Spinal cord (tissue), 9 donors: ENCODE measurements at regions not wholly inside any gene's neighbourhood (a gene's known extent, or its start where the extent isn't known, plus 50 kb on each side); places are given as distances from the start of the nearest gene placed in this dataset.
"Not testable (repeated sequence)": the region's sequence is repeated elsewhere in the genome, so short reads cannot be mapped to it uniquely, and the experiment has no call there.

Source experiments
- DNase-seq, 6 donors: peaks; one replicate each; pipeline versions ENCODE4 v3.0.0 to v3.0.0-alpha.2; 2013 to 2015; ENCODE audit warnings: low spot score in 6 of 6, low read depth in 4 of 6
- H3K27ac ChIP-seq: one replicate; pipeline ENCODE4 v1.5.1; 2013; ENCODE audit warnings: low read depth, low read length, control low read depth
- H3K27me3 ChIP-seq: one replicate; pipeline ENCODE4 v1.6.1; 2013; ENCODE audit warnings: low read length; ENCODE audit not compliant: control insufficient read depth, insufficient read depth
- H3K36me3 ChIP-seq: one replicate; pipeline ENCODE4 v1.6.1; 2013; ENCODE audit warnings: low read length; ENCODE audit not compliant: control insufficient read depth, insufficient read depth
- H3K4me1 ChIP-seq: one replicate; pipeline ENCODE4 v1.6.1; 2013; ENCODE audit warnings: low read length; ENCODE audit not compliant: control insufficient read depth, insufficient read depth
- H3K4me3 ChIP-seq: one replicate; pipeline ENCODE4 v1.5.1; 2013; ENCODE audit warnings: low read depth, low read length, control low read depth
- H3K9me3 ChIP-seq: one replicate; pipeline ENCODE4 v1.6.1; 2013; ENCODE audit warnings: low read length; ENCODE audit not compliant: control insufficient read depth, insufficient read depth
- WGBS: methylation state at CpG from one replicate; pipeline ENCODE4 v1.1.5; 2013; ENCODE audit warnings: missing lambda C conversion rate; ENCODE audit not compliant: insufficient coverage; 5-methylcytosine and 5-hydroxymethylcytosine counted together
- donor health status: healthy.

DNA sequence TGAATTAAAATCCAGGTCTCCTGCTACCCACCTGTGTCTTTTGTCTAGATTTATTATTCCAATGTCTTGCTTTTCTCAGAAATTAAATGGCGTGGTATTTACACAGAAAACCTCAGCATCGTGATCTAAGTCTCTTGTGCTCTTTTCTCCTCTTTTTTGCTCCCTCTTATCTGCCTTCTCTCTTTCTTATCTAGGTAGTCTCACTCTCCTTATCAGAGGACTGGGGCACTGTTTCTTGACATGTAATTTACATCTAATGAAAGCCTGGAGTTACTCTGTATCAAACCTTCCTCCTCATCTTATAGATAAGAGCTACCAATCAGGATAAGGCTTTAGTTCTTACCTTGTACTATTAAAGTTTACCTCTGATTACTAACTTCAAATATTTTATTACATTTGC lies 933.8 kb downstream of the TLE1 start:
- H3K27ac ChIP-seq: no peak overlapping the region
- H3K4me3 ChIP-seq: no peak overlapping the region
- no peaks in the 10 kb centered on the region for H3K9me3 ChIP-seq
- 100% methylated on average over 1 of the region's 2 CpGs for WGBS
- no peaks in the 10 kb centered on the region for H3K36me3 ChIP-seq
- H3K27me3 ChIP-seq: no peaks in the 10 kb centered on the region
- no peak for DNase-seq
- H3K4me1 ChIP-seq: no peaks in the 10 kb centered on the region

DNA sequence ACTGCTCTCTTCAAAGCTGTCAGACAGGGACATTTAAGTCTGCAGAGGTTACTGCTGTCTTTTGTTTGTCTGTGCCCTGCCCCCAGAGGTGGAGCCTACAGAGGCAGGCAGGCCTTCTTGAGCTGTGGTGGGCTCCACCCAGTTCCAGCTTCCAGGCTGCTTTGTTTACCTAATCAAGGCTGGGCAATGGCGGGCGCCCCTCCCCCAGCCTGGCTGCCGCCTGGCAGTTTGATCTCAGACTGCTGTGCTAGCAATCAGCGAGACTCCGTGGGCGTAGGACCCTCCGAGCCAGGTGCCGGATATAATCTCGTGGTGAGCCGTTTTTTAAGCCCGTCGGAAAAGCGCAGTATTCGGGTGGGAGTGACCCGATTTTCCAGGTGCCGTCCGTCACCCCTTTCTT lies 942.3 kb downstream of the TLE1 start:
- not testable (repeated sequence) for H3K4me1 ChIP-seq, H3K27ac ChIP-seq, DNase-seq, H3K9me3 ChIP-seq, H3K4me3 ChIP-seq, H3K36me3 ChIP-seq, H3K27me3 ChIP-seq
- 85% methylated on average over 5 of the region's 17 CpGs for WGBS

DNA sequence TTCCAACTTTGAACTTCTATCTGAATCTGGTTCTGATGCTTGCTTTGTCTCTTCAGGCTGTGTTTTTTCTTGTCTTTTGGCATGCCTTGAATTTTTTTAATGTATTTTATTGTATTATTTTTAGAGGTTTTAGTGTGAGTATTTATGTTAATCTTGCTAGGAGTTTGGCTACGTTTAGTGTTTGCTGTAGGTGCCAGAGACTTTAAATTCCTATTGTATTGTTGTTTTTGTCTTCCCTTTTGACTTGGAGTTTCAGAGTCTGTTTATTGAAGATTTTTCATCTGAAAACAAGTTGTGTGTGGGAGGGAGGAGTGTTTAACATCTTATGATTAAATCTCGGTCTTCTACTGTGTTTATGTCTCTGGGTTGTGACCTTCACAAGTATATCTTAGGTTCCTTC lies 956.8 kb downstream of the TLE1 start:
- DNase-seq: no peak
- Histone ChIP-seq H3K4me1 (no peaks in the 10 kb centered on the region), H3K27me3 (no peaks in the 10 kb centered on the region), H3K27ac (no peak overlapping the region), H3K9me3 (no peaks in the 10 kb centered on the region), H3K4me3 (no peak overlapping the region), H3K36me3 (no peaks in the 10 kb centered on the region)
- 50% methylated on average over 1 of the region's 2 CpGs for WGBS

DNA sequence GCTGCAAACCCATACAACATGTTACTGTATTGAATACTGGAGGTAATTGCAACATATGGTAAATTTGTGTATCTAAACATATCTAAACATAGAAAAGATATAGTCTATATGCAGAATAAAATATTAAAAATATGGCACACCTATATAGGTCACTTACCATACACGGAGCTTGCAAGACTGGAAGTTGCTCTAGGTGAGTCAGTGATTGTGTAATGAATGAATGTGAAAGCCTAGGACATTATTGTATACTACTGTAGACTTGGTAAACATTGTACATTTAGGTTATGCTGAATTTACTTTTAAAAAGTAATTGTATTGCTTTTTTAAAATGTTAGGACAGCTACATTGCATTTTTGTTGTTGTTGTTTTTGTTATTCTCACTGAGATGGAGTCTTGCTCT lies 968.8 kb downstream of the TLE1 start:
- Histone ChIP-seq H3K36me3 (no peaks in the 10 kb centered on the region), H3K4me3 (no peak overlapping the region), H3K27me3 (no peaks in the 10 kb centered on the region), H3K9me3 (peaks cover 3% of the 10 kb centered on the region), H3K27ac (no peak overlapping the region), H3K4me1 (no peaks in the 10 kb centered on the region)
- no CpG with 5 or more reads among the region's 1 CpG for WGBS
- no peak for DNase-seq

DNA sequence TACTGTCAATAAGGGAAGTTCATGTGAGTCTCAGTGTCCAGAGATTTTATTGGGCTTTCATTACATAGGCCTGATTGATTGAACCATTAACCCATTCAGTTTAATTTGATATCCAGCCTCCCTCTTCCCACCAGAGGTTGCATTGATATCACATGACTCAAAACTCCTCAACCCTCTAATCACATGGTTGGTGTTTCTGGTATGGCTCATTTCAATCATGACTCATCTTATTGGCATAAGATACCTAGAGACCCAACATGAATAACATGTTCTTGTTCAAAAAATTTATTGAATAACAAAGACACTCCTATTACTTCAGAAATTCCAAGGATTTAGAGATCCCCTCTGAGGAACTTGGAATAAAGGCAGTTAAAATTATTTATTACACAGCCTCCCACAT lies 982.2 kb downstream of the TLE1 start:
- Histone ChIP-seq H3K4me1 (no peaks in the 10 kb centered on the region), H3K36me3 (no peaks in the 10 kb centered on the region), H3K27me3 (no peaks in the 10 kb centered on the region), H3K9me3 (peaks cover 2% of the 10 kb centered on the region), H3K4me3 (no peak overlapping the region), H3K27ac (no peak overlapping the region)
- DNase-seq: no peak

DNA sequence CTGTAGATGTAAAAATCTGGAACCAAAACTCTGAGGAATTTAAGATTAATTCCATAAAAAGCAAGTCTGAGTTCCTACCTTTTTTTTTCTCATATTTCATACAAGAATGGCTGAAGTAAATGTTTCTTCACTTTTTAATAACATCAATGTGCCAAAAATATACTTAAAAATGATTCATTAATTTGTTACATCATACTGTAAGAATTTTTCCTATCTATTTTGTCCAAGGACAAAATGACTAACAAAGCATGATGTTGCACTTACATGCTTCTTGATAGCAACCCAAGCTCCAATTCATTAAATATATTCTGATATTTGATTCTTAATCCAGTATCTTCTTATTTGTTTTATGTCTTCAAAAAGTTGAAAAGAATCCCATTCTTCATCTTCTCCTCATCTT lies 988.3 kb downstream of the TLE1 start:
- Histone ChIP-seq H3K27me3 (no peaks in the 10 kb centered on the region), H3K36me3 (no peaks in the 10 kb centered on the region), H3K4me3 (no peak overlapping the region), H3K4me1 (no peaks in the 10 kb centered on the region), H3K9me3 (no peaks in the 10 kb centered on the region), H3K27ac (no peak overlapping the region)
- no peak for DNase-seq

DNA sequence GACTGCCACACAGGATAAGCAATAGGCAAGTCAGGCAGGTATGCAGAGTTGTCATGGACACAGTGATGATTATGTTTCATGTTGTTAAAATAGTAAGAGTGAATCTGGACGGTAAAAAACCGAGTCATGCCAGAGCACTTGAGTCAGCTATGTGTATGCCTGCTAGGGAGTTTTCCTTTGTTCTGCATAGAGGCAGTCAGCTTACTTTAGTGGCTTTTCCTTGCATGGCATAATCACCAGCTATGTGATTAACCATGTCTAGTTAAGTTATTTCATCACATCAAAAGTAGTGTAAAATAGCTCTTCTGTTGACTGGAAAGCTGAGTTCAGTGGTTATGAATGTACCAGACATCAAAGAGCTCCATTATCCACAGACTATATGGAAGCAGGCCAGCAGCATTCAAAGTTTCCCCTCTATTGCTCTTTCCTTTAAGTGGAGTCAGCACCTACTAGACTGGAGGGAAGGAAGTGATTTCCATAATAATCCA lies 989.8 kb downstream of the TLE1 start:
- peak overlapping the region; percentile 50 for H3K27ac ChIP-seq
- no peaks in the 10 kb centered on the region for H3K36me3 ChIP-seq
- H3K4me1 ChIP-seq: no peaks in the 10 kb centered on the region
- no peaks in the 10 kb centered on the region for H3K9me3 ChIP-seq
- WGBS: 40% methylated on average over 2 of the region's 2 CpGs
- H3K27me3 ChIP-seq: no peaks in the 10 kb centered on the region
- no peak overlapping the region for H3K4me3 ChIP-seq
- DNase-seq: peak in 4 of 6 donors; percentile 15 to 78 (median 47)

DNA sequence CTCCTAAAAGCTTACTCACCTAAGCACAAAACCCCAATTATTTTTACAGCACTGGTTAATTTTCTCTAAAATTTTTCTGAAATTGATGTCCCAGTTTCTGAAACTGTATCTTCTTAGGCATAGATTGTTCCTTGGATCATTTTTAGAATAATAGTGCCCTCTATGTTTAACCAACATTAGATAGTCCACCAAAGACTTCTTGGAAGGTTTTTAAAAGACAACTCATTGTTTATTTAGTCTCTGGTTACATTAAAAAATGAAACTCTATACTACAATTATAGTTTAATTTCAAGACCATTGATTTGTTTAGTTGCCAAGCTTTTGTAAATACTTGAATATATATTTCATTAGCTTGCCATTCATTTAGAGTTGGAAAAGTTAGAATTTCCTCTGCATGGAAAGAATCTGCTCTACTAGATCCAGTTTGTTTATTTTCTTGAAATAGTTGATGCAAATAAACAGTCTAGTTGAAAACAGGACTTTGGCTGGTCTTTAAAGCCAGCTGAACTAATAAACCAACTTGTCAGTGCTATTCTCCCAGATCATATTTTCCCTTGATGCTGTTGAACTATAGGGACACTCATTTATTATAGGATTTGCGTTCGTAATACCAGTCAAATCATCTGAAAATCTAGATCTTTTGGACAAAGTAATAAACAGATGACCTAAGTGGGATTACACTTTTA lies 990.5 kb downstream of the TLE1 start:
- DNase-seq: peak in 1 of 6 donors; percentile 3
- WGBS: no CpG with 5 or more reads among the region's 2 CpGs
- Histone ChIP-seq H3K4me3 (no peak overlapping the region), H3K27ac (peak overlapping the region; percentile 50), H3K27me3 (no peaks in the 10 kb centered on the region), H3K4me1 (no peaks in the 10 kb centered on the region), H3K36me3 (no peaks in the 10 kb centered on the region), H3K9me3 (no peaks in the 10 kb centered on the region)

DNA sequence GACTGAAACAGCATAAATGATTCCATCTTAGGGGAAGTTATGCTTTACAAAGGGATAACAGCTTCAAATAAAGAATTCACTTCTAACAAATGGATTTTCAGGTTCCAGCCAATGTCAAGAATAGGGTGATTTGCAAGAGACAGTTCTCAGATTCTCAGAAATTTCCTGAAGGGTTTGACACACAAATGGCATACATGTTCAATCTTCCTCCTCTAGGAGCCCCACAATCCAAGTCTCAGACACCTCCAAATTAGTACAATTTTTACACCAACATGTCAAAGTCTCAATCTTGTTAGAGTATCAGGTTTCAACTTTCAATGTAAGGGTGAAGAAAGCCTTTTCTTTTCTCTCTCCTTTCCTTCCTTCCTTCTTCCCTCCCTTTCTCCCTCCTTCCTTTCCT lies 996.6 kb downstream of the TLE1 start:
- H3K27me3 ChIP-seq: no peaks in the 10 kb centered on the region
- H3K36me3 ChIP-seq: no peaks in the 10 kb centered on the region
- no peaks in the 10 kb centered on the region for H3K4me1 ChIP-seq
- no peaks in the 10 kb centered on the region for H3K9me3 ChIP-seq
- DNase-seq: no peak
- H3K27ac ChIP-seq: no peak overlapping the region
- H3K4me3 ChIP-seq: no peak overlapping the region

DNA sequence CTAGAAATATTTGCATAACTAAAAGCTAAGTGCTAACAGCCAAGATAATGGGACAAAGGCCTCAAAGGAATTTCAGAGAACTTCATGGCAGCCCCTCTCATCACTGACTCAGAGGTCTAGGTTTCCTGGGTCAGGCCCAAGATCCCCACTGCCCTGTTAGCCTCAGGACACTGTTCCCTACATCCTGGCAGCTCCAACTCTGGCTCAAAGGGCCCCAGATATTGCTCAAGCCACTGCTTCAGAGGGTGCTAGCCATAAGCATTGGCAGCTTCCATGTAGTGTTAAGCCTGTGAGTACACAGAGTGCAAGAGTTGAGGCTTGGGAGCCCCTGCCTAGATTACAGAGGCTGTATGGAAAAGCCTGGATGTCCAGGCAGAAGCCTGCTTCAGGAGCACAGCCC lies 998.1 kb downstream of the TLE1 start:
- H3K4me3 ChIP-seq: no peak overlapping the region
- no peaks in the 10 kb centered on the region for H3K4me1 ChIP-seq
- no peaks in the 10 kb centered on the region for H3K36me3 ChIP-seq
- no peak for DNase-seq
- no peaks in the 10 kb centered on the region for H3K27me3 ChIP-seq
- H3K27ac ChIP-seq: no peak overlapping the region
- no peaks in the 10 kb centered on the region for H3K9me3 ChIP-seq
